Ascending aorta (tissue), 2 donors: ENCODE measurements at regions not wholly inside any gene's neighbourhood (a gene's known extent, or its start where the extent isn't known, plus 50 kb on each side); places are given as distances from the start of the nearest gene placed in this dataset.

Experiments
- DNase-seq, 2 donors: peaks; one replicate each; pipeline ENCODE4 v3.0.0-alpha.2; 2019; ENCODE audit warnings: low spot score in 2 of 2
- H3K27ac ChIP-seq, 2 donors: fragments of 200-600 bp; sonication (generic); one replicate each; pipeline ENCODE4 v1.5.1; 2016 to 2017; ENCODE audit warnings: mild to moderate bottlenecking in 1 of 2
- H3K27me3 ChIP-seq: fragments of 200-600 bp; sonication (generic); one replicate; pipeline ENCODE4 v1.5.1; 2017
- H3K36me3 ChIP-seq, 2 donors: fragments of 200-600 bp; sonication (generic); one replicate each; pipeline ENCODE4 v1.5.1; 2016
- H3K4me1 ChIP-seq, 2 donors: fragments of 200-600 bp; sonication (generic); one replicate each; pipeline ENCODE4 v1.5.1; 2016 to 2017; ENCODE audit warnings: mild to moderate bottlenecking in 1 of 2
- H3K4me3 ChIP-seq, 2 donors: fragments of 200-600 bp; sonication (generic); one replicate each; pipeline ENCODE4 v1.5.1; 2016 to 2017; ENCODE audit warnings: mild to moderate bottlenecking in 1 of 2
- H3K9me3 ChIP-seq, 2 donors: fragments of 200-600 bp; sonication (generic); one replicate each; pipeline ENCODE4 v1.5.1; 2016
- intact Hi-C: fragments of 100-400 bp; cut with DNase I; formaldehyde crosslinking; loops from one replicate; pipeline ENCODE4 v1.15.1; 2023
- TF ChIP-seq, protein P1 (sequence below), 3 experiments: fragments of 200-600 bp in 2 of 3; fragments of 450-650 bp in 1 of 3; sonication (generic) in 2 of 3; IDR thresholded peaks; one replicate each; pipeline ENCODE4 v1.5.1; 2016 to 2019; ENCODE audit warnings: antibody characterized with exemption in 3 of 3, mild to moderate bottlenecking in 1 of 3, moderate library complexity in 1 of 3

DNA sequence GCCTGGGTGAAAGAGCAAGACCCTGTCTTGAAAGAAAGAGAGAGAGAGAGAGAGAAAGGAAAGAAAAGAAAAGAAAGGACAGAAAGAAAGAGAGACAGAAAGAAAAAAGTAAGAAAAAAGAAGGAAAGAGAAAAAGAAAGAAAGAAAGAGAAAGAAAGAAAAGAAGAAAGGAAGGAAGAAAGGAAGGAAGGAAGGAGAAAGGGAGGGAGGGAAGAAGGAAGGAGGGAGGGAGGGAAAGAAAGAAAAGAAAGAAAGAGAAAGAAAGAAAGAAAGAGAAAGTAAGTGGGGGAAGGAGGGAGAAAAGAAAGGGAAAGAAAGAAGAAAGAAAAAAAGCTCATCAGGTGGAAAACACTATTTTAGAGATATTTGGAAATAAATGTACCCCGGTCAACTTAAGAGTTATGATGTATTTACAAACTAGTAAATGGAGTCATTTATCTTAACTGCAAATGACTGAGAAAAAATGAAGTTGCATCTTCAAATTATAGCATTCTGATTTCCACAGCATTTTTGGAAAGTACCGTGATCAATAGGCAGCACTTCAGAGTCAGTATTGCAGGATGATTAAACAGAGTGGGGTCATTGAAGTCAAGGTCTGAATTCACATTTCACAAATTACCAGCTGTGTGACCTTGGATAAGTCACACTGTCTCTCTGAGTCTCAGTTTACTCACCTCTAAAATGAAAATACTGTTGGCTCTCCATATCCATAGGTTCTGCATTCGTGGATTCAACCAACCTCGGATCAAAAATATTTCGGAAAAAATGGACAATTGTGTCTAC, 64.1 kb upstream of the SMAD1 start:
- H3K4me3 ChIP-seq = no peak overlapping the region
- no peaks in the 10 kb centered on the region for H3K27me3 ChIP-seq
- H3K4me1 ChIP-seq = no peaks in the 10 kb centered on the region
- no peak overlapping the region for H3K27ac ChIP-seq
- no peaks in the 10 kb centered on the region for H3K9me3 ChIP-seq
- TF ChIP-seq, protein P1, sequence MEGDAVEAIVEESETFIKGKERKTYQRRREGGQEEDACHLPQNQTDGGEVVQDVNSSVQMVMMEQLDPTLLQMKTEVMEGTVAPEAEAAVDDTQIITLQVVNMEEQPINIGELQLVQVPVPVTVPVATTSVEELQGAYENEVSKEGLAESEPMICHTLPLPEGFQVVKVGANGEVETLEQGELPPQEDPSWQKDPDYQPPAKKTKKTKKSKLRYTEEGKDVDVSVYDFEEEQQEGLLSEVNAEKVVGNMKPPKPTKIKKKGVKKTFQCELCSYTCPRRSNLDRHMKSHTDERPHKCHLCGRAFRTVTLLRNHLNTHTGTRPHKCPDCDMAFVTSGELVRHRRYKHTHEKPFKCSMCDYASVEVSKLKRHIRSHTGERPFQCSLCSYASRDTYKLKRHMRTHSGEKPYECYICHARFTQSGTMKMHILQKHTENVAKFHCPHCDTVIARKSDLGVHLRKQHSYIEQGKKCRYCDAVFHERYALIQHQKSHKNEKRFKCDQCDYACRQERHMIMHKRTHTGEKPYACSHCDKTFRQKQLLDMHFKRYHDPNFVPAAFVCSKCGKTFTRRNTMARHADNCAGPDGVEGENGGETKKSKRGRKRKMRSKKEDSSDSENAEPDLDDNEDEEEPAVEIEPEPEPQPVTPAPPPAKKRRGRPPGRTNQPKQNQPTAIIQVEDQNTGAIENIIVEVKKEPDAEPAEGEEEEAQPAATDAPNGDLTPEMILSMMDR (IDR thresholded peaks at IDR 0.05) = no peak
- intact Hi-C loops = no loop called here
- no peaks in the 10 kb centered on the region for H3K36me3 ChIP-seq
- DNase-seq = no peak

DNA sequence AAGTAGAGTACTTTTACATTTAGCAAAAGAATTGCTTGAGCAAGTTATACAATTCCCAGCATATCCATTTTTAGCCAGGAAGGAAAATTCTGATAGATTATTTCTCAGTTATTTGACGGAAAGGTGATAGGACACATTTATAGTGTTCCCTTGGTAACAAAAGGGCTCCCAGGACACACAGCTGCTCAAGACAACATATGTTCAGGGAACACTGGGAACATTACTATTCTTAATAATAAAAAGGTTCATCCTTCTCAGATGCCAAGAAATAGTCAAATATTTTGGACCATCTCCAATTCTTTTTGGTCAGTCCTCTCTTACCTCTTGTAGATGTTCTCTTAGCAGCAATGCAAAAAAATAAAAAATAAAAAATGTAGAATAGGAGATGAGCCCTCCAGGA, 66.8 kb upstream of the SMAD1 start:
- Histone ChIP-seq H3K9me3 (no peaks in the 10 kb centered on the region), H3K27me3 (no peaks in the 10 kb centered on the region), H3K4me3 (no peak overlapping the region), H3K27ac (no peak overlapping the region), H3K36me3 (no peaks in the 10 kb centered on the region), H3K4me1 (no peaks in the 10 kb centered on the region)
- DNase-seq = no peak
- TF ChIP-seq, protein P1 (IDR thresholded peaks at IDR 0.05) = no peak
- intact Hi-C loops = no loop called here

DNA sequence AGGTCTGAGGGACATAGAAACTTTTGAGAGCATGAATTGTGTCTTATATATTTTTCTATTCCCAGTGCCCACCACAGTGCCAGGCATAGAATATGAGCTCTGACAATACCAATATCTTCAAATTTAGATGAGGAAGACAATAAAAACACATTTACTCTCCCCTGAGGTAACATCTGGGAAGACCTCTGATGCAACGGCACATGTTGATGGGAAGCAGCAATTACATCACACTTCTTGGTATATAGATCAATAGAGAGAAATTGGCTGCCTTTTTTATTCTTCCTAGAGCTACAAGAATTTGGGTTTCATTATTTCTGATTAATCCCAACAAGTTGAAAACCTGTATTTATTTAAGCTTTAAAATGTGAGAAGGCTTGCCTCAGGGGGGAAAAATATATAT, 67.4 kb upstream of the SMAD1 start:
- TF ChIP-seq, protein P1 (IDR thresholded peaks at IDR 0.05) = no peak
- intact Hi-C loops = no loop called here
- H3K4me3 ChIP-seq = no peak overlapping the region
- no peaks in the 10 kb centered on the region for H3K27me3 ChIP-seq
- no peaks in the 10 kb centered on the region for H3K4me1 ChIP-seq
- no peak for DNase-seq
- H3K36me3 ChIP-seq = no peaks in the 10 kb centered on the region
- no peaks in the 10 kb centered on the region for H3K9me3 ChIP-seq
- H3K27ac ChIP-seq = no peak overlapping the region

DNA sequence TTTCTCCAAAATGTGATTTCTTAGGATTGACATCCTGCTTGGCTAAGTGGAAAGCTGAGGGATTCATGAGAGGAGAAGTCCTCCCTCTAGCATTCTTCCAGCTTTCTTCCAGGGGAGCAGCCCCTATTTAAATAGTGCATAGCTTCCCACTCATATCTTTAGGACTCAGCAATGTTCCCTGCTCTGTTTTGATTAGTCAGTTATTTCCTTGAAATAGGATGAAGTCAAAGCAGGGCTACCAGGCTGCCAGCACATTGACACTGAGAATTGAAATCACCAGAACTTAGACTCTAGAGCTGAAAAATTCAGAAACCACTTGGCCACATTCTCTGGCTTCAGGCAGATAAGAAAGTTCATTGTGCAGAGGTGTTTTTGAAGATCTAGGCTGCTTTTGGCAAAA, 74.7 kb upstream of the SMAD1 start:
- Histone ChIP-seq H3K36me3 (no peaks in the 10 kb centered on the region), H3K27me3 (no peaks in the 10 kb centered on the region), H3K9me3 (no peaks in the 10 kb centered on the region), H3K4me1 (no peaks in the 10 kb centered on the region), H3K4me3 (no peak overlapping the region), H3K27ac (no peak overlapping the region)
- TF ChIP-seq, protein P1 (IDR thresholded peaks at IDR 0.05) = no peak
- intact Hi-C loops = no loop called here
- DNase-seq = no peak

DNA sequence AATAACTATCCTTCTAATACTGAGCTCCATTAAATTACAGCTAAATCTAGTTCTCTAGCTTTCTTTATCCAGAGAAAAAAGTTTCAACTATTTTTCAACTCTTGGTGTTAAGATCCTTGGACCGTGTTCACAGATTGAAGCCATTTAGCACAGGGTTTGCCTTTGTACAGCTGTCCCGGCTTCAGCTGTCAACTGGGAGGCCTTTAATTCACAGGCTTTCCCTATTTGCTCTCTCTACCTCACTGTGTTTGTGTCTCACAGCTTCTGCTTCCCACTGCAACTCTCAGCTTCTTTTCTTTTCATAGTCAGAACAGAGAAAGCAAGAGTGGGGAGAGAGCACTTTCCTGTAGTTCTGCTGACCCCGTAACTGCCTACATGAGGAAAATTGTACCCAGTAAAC, 76.9 kb upstream of the SMAD1 start:
- H3K27me3 ChIP-seq = no peaks in the 10 kb centered on the region
- no peak for DNase-seq
- H3K27ac ChIP-seq = no peak overlapping the region
- TF ChIP-seq, protein P1 (IDR thresholded peaks at IDR 0.05) = no peak
- intact Hi-C loops = no loop called here
- H3K4me1 ChIP-seq = no peaks in the 10 kb centered on the region
- no peaks in the 10 kb centered on the region for H3K9me3 ChIP-seq
- no peaks in the 10 kb centered on the region for H3K36me3 ChIP-seq
- no peak overlapping the region for H3K4me3 ChIP-seq

DNA sequence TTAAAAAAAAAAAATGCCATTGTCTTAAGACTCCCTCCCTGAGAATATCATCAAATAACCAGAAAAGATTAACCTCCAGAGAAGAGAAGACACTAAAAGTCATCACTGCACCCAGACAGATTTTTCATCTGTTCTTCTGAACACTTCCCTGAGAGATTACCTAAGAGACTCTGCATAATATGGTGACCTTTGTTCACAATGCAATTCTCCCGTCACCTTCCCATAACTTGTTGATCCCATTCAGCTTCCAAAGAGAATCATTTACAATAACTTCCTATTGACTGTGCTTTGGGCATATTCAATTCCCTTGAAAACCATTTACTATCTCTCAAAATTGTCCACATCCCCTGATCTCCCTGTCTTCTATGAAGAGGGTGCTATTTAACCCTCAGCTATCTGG, 85.1 kb upstream of the SMAD1 start:
- Histone ChIP-seq H3K9me3 (no peaks in the 10 kb centered on the region), H3K4me1 (no peaks in the 10 kb centered on the region), H3K27ac (no peak overlapping the region), H3K27me3 (no peaks in the 10 kb centered on the region), H3K4me3 (no peak overlapping the region), H3K36me3 (no peaks in the 10 kb centered on the region)
- DNase-seq = no peak
- intact Hi-C loops = no loop called here
- TF ChIP-seq, protein P1 (IDR thresholded peaks at IDR 0.05) = no peak
